ENCODE measurements at regions not wholly inside any gene's neighbourhood (a gene's known extent, or its start where the extent isn't known, plus 50 kb on each side); places are given as distances from the start of the nearest gene placed in this dataset.

DNA sequence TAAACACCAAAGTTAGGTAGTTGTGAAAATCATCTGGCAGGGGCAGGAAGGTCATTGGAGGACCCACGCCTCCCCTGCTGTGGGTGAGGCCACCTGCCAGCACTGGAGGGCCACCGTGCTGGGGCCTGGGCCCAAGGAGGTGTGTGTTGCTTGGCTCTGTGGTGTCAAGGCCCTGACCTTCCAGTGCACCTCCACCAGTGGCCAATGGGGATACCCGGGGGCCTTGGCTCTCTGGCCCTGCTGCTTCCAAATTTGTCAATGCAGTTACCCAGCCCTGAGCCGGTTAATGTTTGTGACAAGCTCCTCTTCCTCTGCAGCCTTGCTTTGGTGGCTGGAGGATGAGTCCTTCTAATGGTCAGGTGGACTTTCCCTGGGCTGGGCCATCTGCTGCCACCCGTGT lies 150.2 kb downstream of the KLF13 start:
- no peak overlapping the region for H2AFZ ChIP-seq (ENCODE audit: low read length)
- no peaks in the 10 kb centered on the region for H3K9me3 ChIP-seq (ENCODE audit: low read length)
- H4K20me1 ChIP-seq (ENCODE audit: insufficient read depth, low read length): no peaks in the 10 kb centered on the region
- no peak for DNase-seq (ENCODE audit: low spot score)
- peaks cover 0 to 17% of the 10 kb centered on the region in 2 experiments; a peak in 2 of 5 replicates for H3K27me3 ChIP-seq (ENCODE audit: control insufficient read depth in 1 of 2, insufficient read depth in 2 of 2, low read length in 2 of 2)
- ChIA-PET CTCF (ENCODE audit: low intra/inter-chr PET ratio, low total read pairs) (no interaction called here), POLR2A (no interaction called here)
- intact Hi-C loops (cut with micrococcal nuclease; ENCODE audit: unreplicated experiment) (no loop called here), in situ Hi-C loops (cut with HindIII; ENCODE audit: extremely low pct_ligation_motif_present, low pct_unique_long_range_greater_than_20kb) (no loop called here)
- no peak overlapping the region for H3K9ac ChIP-seq (ENCODE audit: insufficient read depth, low read depth, low read length)
- no peak for TF ChIP-seq ZBTB8A (CRISPR knock-in tag; IDR thresholded peaks at IDR 0.05; ENCODE audit: borderline replicate concordance, low read depth)
- no peak for TF ChIP-seq ZNF75D (CRISPR knock-in tag; IDR thresholded peaks at IDR 0.05; ENCODE audit: borderline replicate concordance)
- TF ChIP-seq ZMYM4 (CRISPR knock-in tag; IDR thresholded peaks at IDR 0.05): no peak
- no peak for TF ChIP-seq ELF3 (CRISPR knock-in tag; IDR thresholded peaks at IDR 0.05)
- TF ChIP-seq ZNF510 (CRISPR knock-in tag; IDR thresholded peaks at IDR 0.05; ENCODE audit: low read depth): no peak
- TF ChIP-seq ZIK1 (CRISPR knock-in tag; IDR thresholded peaks at IDR 0.05; ENCODE audit: borderline replicate concordance, low read depth): no peak
- TF ChIP-seq, protein P1, sequence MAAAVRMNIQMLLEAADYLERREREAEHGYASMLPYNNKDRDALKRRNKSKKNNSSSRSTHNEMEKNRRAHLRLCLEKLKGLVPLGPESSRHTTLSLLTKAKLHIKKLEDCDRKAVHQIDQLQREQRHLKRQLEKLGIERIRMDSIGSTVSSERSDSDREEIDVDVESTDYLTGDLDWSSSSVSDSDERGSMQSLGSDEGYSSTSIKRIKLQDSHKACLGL (CRISPR knock-in tag; IDR thresholded peaks at IDR 0.05): no peak
- no peak for TF ChIP-seq CREM (IDR thresholded peaks at IDR 0.05)
- TF ChIP-seq CREM (CRISPR knock-in tag; IDR thresholded peaks at IDR 0.05): no peak
- no peak for TF ChIP-seq FOXP1 (IDR thresholded peaks at IDR 0.05)
- TF ChIP-seq FOXP1 (CRISPR knock-in tag; IDR thresholded peaks at IDR 0.05): no peak
- no peak for TF ChIP-seq MBD4 (IDR thresholded peaks at IDR 0.05; ENCODE audit: borderline replicate concordance, low read length)
- TF ChIP-seq GLI4 (CRISPR knock-in tag; IDR thresholded peaks at IDR 0.05; ENCODE audit: borderline replicate concordance): no peak
- no peak for TF ChIP-seq STAG1 (CRISPR knock-in tag; IDR thresholded peaks at IDR 0.05)
- TF ChIP-seq DNMT1 (CRISPR knock-in tag; IDR thresholded peaks at IDR 0.05): no peak
- TF ChIP-seq, protein P2, sequence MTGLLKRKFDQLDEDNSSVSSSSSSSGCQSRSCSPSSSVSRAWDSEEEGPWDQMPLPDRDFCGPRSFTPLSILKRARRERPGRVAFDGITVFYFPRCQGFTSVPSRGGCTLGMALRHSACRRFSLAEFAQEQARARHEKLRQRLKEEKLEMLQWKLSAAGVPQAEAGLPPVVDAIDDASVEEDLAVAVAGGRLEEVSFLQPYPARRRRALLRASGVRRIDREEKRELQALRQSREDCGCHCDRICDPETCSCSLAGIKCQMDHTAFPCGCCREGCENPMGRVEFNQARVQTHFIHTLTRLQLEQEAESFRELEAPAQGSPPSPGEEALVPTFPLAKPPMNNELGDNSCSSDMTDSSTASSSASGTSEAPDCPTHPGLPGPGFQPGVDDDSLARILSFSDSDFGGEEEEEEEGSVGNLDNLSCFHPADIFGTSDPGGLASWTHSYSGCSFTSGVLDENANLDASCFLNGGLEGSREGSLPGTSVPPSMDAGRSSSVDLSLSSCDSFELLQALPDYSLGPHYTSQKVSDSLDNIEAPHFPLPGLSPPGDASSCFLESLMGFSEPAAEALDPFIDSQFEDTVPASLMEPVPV (CRISPR knock-in tag; IDR thresholded peaks at IDR 0.05): no peak
- TF ChIP-seq, protein P3, sequence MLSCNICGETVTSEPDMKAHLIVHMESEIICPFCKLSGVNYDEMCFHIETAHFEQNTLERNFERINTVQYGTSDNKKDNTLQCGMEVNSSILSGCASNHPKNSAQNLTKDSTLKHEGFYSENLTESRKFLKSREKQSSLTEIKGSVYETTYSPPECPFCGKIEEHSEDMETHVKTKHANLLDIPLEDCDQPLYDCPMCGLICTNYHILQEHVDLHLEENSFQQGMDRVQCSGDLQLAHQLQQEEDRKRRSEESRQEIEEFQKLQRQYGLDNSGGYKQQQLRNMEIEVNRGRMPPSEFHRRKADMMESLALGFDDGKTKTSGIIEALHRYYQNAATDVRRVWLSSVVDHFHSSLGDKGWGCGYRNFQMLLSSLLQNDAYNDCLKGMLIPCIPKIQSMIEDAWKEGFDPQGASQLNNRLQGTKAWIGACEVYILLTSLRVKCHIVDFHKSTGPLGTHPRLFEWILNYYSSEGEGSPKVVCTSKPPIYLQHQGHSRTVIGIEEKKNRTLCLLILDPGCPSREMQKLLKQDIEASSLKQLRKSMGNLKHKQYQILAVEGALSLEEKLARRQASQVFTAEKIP (CRISPR knock-in tag; IDR thresholded peaks at IDR 0.05; ENCODE audit: borderline replicate concordance): no peak
- no peak for TF ChIP-seq NKX3-1 (CRISPR knock-in tag; IDR thresholded peaks at IDR 0.05)
- TF ChIP-seq, protein P4, sequence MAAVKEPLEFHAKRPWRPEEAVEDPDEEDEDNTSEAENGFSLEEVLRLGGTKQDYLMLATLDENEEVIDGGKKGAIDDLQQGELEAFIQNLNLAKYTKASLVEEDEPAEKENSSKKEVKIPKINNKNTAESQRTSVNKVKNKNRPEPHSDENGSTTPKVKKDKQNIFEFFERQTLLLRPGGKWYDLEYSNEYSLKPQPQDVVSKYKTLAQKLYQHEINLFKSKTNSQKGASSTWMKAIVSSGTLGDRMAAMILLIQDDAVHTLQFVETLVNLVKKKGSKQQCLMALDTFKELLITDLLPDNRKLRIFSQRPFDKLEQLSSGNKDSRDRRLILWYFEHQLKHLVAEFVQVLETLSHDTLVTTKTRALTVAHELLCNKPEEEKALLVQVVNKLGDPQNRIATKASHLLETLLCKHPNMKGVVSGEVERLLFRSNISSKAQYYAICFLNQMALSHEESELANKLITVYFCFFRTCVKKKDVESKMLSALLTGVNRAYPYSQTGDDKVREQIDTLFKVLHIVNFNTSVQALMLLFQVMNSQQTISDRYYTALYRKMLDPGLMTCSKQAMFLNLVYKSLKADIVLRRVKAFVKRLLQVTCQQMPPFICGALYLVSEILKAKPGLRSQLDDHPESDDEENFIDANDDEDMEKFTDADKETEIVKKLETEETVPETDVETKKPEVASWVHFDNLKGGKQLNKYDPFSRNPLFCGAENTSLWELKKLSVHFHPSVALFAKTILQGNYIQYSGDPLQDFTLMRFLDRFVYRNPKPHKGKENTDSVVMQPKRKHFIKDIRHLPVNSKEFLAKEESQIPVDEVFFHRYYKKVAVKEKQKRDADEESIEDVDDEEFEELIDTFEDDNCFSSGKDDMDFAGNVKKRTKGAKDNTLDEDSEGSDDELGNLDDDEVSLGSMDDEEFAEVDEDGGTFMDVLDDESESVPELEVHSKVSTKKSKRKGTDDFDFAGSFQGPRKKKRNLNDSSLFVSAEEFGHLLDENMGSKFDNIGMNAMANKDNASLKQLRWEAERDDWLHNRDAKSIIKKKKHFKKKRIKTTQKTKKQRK (IDR thresholded peaks at IDR 0.05; ENCODE audit: low read length): no peak
- no peak for TF ChIP-seq TGIF2 (CRISPR knock-in tag; IDR thresholded peaks at IDR 0.05)
- TF ChIP-seq ZFX (CRISPR knock-in tag; IDR thresholded peaks at IDR 0.05; ENCODE audit: low read depth): no peak
- no peak for FAIRE-seq
- no peak overlapping the region for H3K4me3 ChIP-seq (replicated peaks in 1 of 3; ENCODE audit: insufficient read depth in 1 of 3, low read depth in 2 of 3, low read length in 3 of 3)
- no peak for ATAC-seq
- H3K36me3 ChIP-seq (replicated peaks in 1 of 2; ENCODE audit: control insufficient read depth in 1 of 2, insufficient read depth in 2 of 2, low read length in 2 of 2): no peaks in the 10 kb centered on the region
- H3K4me2 ChIP-seq (ENCODE audit: low read depth, low read length): no peak overlapping the region
- BruUV-seq (replicated peaks): no TSS peak
- no peak overlapping the region for H3K27ac ChIP-seq (ENCODE audit: extremely low read length, insufficient read depth, low read length)
- no peaks in the 10 kb centered on the region for H3K4me1 ChIP-seq (ENCODE audit: insufficient read depth, low read length)
- H3K79me2 ChIP-seq (ENCODE audit: insufficient read depth, low read length): no peaks in the 10 kb centered on the region
- 40% methylated on average over 2 of the region's 5 CpGs for WGBS (ENCODE audit: low lambda C conversion rate)

Measured in HepG2 (cell line).